DND-41 (cell line): ENCODE measurements at regions not wholly inside any gene's neighbourhood (a gene's known extent, or its start where the extent isn't known, plus 50 kb on each side); places are given as distances from the start of the nearest gene placed in this dataset.

Experiments
- ATAC-seq: fragments of 200-7000 bp; cut with Tn5 transposase; 3 replicates; pipeline ENCODE4 v1.9.1; 2021; ENCODE audit warnings: low read depth; ENCODE audit not compliant: insufficient read depth
- DNase-seq: peaks from one replicate; pipeline ENCODE4 v3.0.0-alpha.2; 2020
- H2AFZ ChIP-seq: 2 replicates; pipeline ENCODE4 v1.6.0; 2012; ENCODE audit warnings: low read depth, low read length
- H3K27ac ChIP-seq: 2 replicates; pipeline ENCODE4 v1.5.1; 2012; ENCODE audit warnings: low read length, inconsistent platforms
- H3K27me3 ChIP-seq: fragments of 200-600 bp; sonication (generic); 2 replicates; pipeline ENCODE4 v1.6.0; 2012; ENCODE audit warnings: low read length, mild to moderate bottlenecking, inconsistent platforms; ENCODE audit not compliant: insufficient read depth, poor library complexity
- H3K36me3 ChIP-seq: 2 replicates; pipeline ENCODE4 v1.5.1; 2012; ENCODE audit warnings: low read length, inconsistent platforms; ENCODE audit not compliant: insufficient read depth
- H3K4me1 ChIP-seq: 2 replicates; pipeline ENCODE4 v1.5.1; 2012; ENCODE audit warnings: mild to moderate bottlenecking, low read length; ENCODE audit not compliant: insufficient read depth
- H3K4me2 ChIP-seq: 2 replicates; pipeline ENCODE4 v1.6.0; 2012; ENCODE audit warnings: mild to moderate bottlenecking, moderate library complexity, low read length, inconsistent platforms; ENCODE audit not compliant: insufficient read depth
- H3K4me3 ChIP-seq, 2 experiments: fragments of 200-600 bp in 1 of 2; shearing (Covaris generic) in 1 of 2; 2 replicates each; pipeline ENCODE4 v1.5.1; 2012 to 2016; ENCODE audit warnings: inconsistent platforms in 2 of 2, low read length in 2 of 2, mild to moderate bottlenecking in 2 of 2, low read depth in 1 of 2, moderate library complexity in 1 of 2
- H3K79me2 ChIP-seq: 2 replicates; pipeline ENCODE4 v1.6.0; 2012; ENCODE audit warnings: low read length, inconsistent platforms; ENCODE audit not compliant: insufficient read depth
- H3K9ac ChIP-seq: 2 replicates; pipeline ENCODE4 v1.6.0; 2012; ENCODE audit warnings: low read depth, mild to moderate bottlenecking, inconsistent platforms, low read length, moderate library complexity
- H3K9me3 ChIP-seq: 2 replicates; pipeline ENCODE4 v1.5.1; 2012; ENCODE audit warnings: low read length, moderate library complexity, mild to moderate bottlenecking, inconsistent platforms; ENCODE audit not compliant: insufficient read depth, severe bottlenecking
- H4K20me1 ChIP-seq: 2 replicates; pipeline ENCODE4 v1.6.0; 2012; ENCODE audit warnings: low read length; ENCODE audit not compliant: insufficient read depth
- CTCF ChIP-seq: IDR thresholded peaks from 2 replicates; pipeline ENCODE4 v1.5.1; 2012; ENCODE audit warnings: borderline replicate concordance, low read length, moderate library complexity, mild to moderate bottlenecking; ENCODE audit not compliant: poor library complexity, severe bottlenecking; ENCODE audit errors: extremely low read depth
- EZH2 ChIP-seq: IDR thresholded peaks from 3 replicates; pipeline ENCODE4 v1.6.1; 2012; ENCODE audit warnings: borderline replicate concordance, low read depth, mild to moderate bottlenecking, moderate library complexity, low read length, inconsistent platforms; ENCODE audit not compliant: severe bottlenecking

GRCh38 chr9:86838519-86839497, 108.5 kb downstream of the GAS1 start:
- no peaks in the 10 kb centered on the region for H3K4me1 ChIP-seq
- H3K4me2 ChIP-seq = no peak overlapping the region
- H3K9ac ChIP-seq = no peak overlapping the region
- no peaks in the 10 kb centered on the region for H3K27me3 ChIP-seq
- H3K79me2 ChIP-seq = no peaks in the 10 kb centered on the region
- H3K27ac ChIP-seq = no peak overlapping the region
- no peak for DNase-seq
- TF ChIP-seq CTCF (no peak), EZH2 (no peak)
- no peak overlapping the region for H3K4me3 ChIP-seq
- H4K20me1 ChIP-seq = no peaks in the 10 kb centered on the region
- H3K9me3 ChIP-seq = no peaks in the 10 kb centered on the region
- no peaks in the 10 kb centered on the region for H3K36me3 ChIP-seq
- no peak overlapping the region for H2AFZ ChIP-seq
- no peak for ATAC-seq

GRCh38 chr9:86837345-86837744, 110.0 kb downstream of the GAS1 start:
- H4K20me1 ChIP-seq = no peaks in the 10 kb centered on the region
- no peak overlapping the region for H3K4me3 ChIP-seq
- H3K4me1 ChIP-seq = no peaks in the 10 kb centered on the region
- H2AFZ ChIP-seq = no peak overlapping the region
- no peak for ATAC-seq
- no peak overlapping the region for H3K9ac ChIP-seq
- no peaks in the 10 kb centered on the region for H3K79me2 ChIP-seq
- no peaks in the 10 kb centered on the region for H3K9me3 ChIP-seq
- TF ChIP-seq CTCF (no peak), EZH2 (no peak)
- H3K36me3 ChIP-seq = no peaks in the 10 kb centered on the region
- H3K4me2 ChIP-seq = no peak overlapping the region
- no peaks in the 10 kb centered on the region for H3K27me3 ChIP-seq
- no peak for DNase-seq
- H3K27ac ChIP-seq = no peak overlapping the region

GRCh38 chr9:86836797-86837196, 110.5 kb downstream of the GAS1 start:
- H3K36me3 ChIP-seq = no peaks in the 10 kb centered on the region
- H3K27me3 ChIP-seq = no peaks in the 10 kb centered on the region
- no peak overlapping the region for H3K27ac ChIP-seq
- no peak for ATAC-seq
- no peak overlapping the region for H3K9ac ChIP-seq
- H3K4me3 ChIP-seq = no peak overlapping the region
- no peaks in the 10 kb centered on the region for H3K9me3 ChIP-seq
- no peak overlapping the region for H2AFZ ChIP-seq
- no peaks in the 10 kb centered on the region for H3K4me1 ChIP-seq
- no peak for DNase-seq
- no peaks in the 10 kb centered on the region for H3K79me2 ChIP-seq
- TF ChIP-seq EZH2 (no peak), CTCF (no peak)
- H3K4me2 ChIP-seq = no peak overlapping the region
- no peaks in the 10 kb centered on the region for H4K20me1 ChIP-seq
